GM13976 (cell line): ENCODE measurements at regions not wholly inside any gene's neighbourhood (a gene's known extent, or its start where the extent isn't known, plus 50 kb on each side); places are given as distances from the start of the nearest gene placed in this dataset.

Experiments used
- DNase-seq: peaks from one replicate; pipeline ENCODE4 v3.0.0; 2012; ENCODE audit warnings: low spot score
- CTCF ChIP-seq: IDR thresholded peaks from 2 replicates; pipeline ENCODE4 v1.5.1; 2012; ENCODE audit warnings: borderline replicate concordance, mild to moderate bottlenecking; ENCODE audit not compliant: insufficient read depth; ENCODE audit errors: extremely low read depth, missing control alignments, control extremely low read depth
- in situ Hi-C: fragments of 300-500 bp; cut with MboI; formaldehyde crosslinking; loops from one replicate; pipeline ENCODE4 v1.12.0; 2022; ENCODE audit warnings: low sequenced_read_pairs, mixed read lengths, inconsistent platforms; ENCODE audit not compliant: unreplicated experiment

- in situ Hi-C loops = no loop called here
- DNase-seq = no peak
- no peak for TF ChIP-seq CTCF
Observed at GRCh38 chr1:221316491-221317056, 425.3 kb downstream of the DUSP10 start.

- no peak for DNase-seq
- no peak for TF ChIP-seq CTCF
- in situ Hi-C loops = no loop called here
Observed at GRCh38 chr1:221317537-221317936, 424.4 kb downstream of the DUSP10 start.

GRCh38 chr1:221327954-221328353, 413.9 kb downstream of the DUSP10 start:
- DNase-seq = no peak
- no peak for TF ChIP-seq CTCF
- in situ Hi-C loops = no loop called here

- TF ChIP-seq CTCF = no peak
- in situ Hi-C loops = no loop called here
- DNase-seq = no peak
Observed at GRCh38 chr1:221328371-221328770, 413.5 kb downstream of the DUSP10 start.

- in situ Hi-C loops = no loop called here
- no peak for DNase-seq
- TF ChIP-seq CTCF = no peak
Observed at GRCh38 chr1:221331273-221332183, 410.4 kb downstream of the DUSP10 start.

GRCh38 chr1:221334062-221334461, 407.8 kb downstream of the DUSP10 start:
- TF ChIP-seq CTCF = no peak
- in situ Hi-C loops = no loop called here
- no peak for DNase-seq
